ENCODE measurements at regions not wholly inside any gene's neighbourhood (a gene's known extent, or its start where the extent isn't known, plus 50 kb on each side); places are given as distances from the start of the nearest gene placed in this dataset.

- no peaks in the 10 kb centered on the region for H3K79me2 ChIP-seq (ENCODE audit: low read depth)
- H3K4me1 Mint-ChIP-seq, result no peaks in the 10 kb centered on the region
- peaks cover 29% of the 10 kb centered on the region for H3K9me3 Mint-ChIP-seq
- no peak overlapping the region for H3K27ac ChIP-seq
- no peak overlapping the region for H3K4me2 ChIP-seq
- H3K4me3 ChIP-seq, result no peak overlapping the region
- H3F3A ChIP-seq (ENCODE audit: low read depth), result no peaks in the 10 kb centered on the region
- no peaks in the 10 kb centered on the region for H4K20me1 ChIP-seq (ENCODE audit: low read depth)
- no peaks in the 10 kb centered on the region for H3K9me3 ChIP-seq (ENCODE audit: low read depth)
- H3K9ac ChIP-seq, result no peak overlapping the region
- TF ChIP-seq EZH2phosphoT487 (IDR thresholded peaks at IDR 0.05), result no peak
- TF ChIP-seq CTCF (IDR thresholded peaks at IDR 0.05), result no peak
- no peak for TF ChIP-seq EZH2 (IDR thresholded peaks at IDR 0.05)
- H3K36me3 ChIP-seq, result no peaks in the 10 kb centered on the region
- H2AFZ ChIP-seq (replicated peaks), result no peak overlapping the region
- H3K36me3 Mint-ChIP-seq, result no peaks in the 10 kb centered on the region
- no peak overlapping the region for H3K27ac Mint-ChIP-seq
- DNase-seq (ENCODE audit: low spot score), result no peak
- H3K27me3 Mint-ChIP-seq (ENCODE audit: insufficient read depth, low read depth), result peaks cover 2% of the 10 kb centered on the region
- no peaks in the 10 kb centered on the region for H3K4me1 ChIP-seq
- no peak overlapping the region for H3K4me3 Mint-ChIP-seq
- H3K27me3 ChIP-seq, result no peaks in the 10 kb centered on the region
Measured at GRCh38 chr13:72448082-72448481, 279.3 kb downstream of the MZT1 start.

GRCh38 chr13:72444999-72445398 lies 282.4 kb downstream of the MZT1 start:
- Histone ChIP-seq H2AFZ (replicated peaks) (no peak overlapping the region), H3K27me3 (no peaks in the 10 kb centered on the region), H3K79me2 (ENCODE audit: low read depth) (no peaks in the 10 kb centered on the region), H4K20me1 (ENCODE audit: low read depth) (no peaks in the 10 kb centered on the region), H3K9ac (no peak overlapping the region), H3K27ac (no peak overlapping the region), H3K4me2 (no peak overlapping the region), H3F3A (ENCODE audit: low read depth) (no peaks in the 10 kb centered on the region), H3K4me1 (no peaks in the 10 kb centered on the region), H3K9me3 (ENCODE audit: low read depth) (no peaks in the 10 kb centered on the region), H3K36me3 (no peaks in the 10 kb centered on the region), H3K4me3 (no peak overlapping the region)
- no peak overlapping the region for H3K4me3 Mint-ChIP-seq
- peaks cover 2% of the 10 kb centered on the region for H3K27me3 Mint-ChIP-seq (ENCODE audit: insufficient read depth, low read depth)
- peaks cover 25% of the 10 kb centered on the region for H3K9me3 Mint-ChIP-seq
- no peak overlapping the region for H3K27ac Mint-ChIP-seq
- H3K4me1 Mint-ChIP-seq, result no peaks in the 10 kb centered on the region
- DNase-seq (ENCODE audit: low spot score), result no peak
- TF ChIP-seq EZH2 (IDR thresholded peaks at IDR 0.05), result no peak
- TF ChIP-seq EZH2phosphoT487 (IDR thresholded peaks at IDR 0.05), result no peak
- TF ChIP-seq CTCF (IDR thresholded peaks at IDR 0.05), result no peak
- no peaks in the 10 kb centered on the region for H3K36me3 Mint-ChIP-seq

- H3K9ac ChIP-seq, result no peak overlapping the region
- H3K4me2 ChIP-seq, result no peak overlapping the region
- H3K27ac ChIP-seq, result no peak overlapping the region
- no peaks in the 10 kb centered on the region for H3K36me3 ChIP-seq
- DNase-seq (ENCODE audit: low spot score), result no peak
- no peaks in the 10 kb centered on the region for H3K4me1 ChIP-seq
- no peak overlapping the region for H3K4me3 ChIP-seq
- Mint-ChIP-seq H3K4me1 (no peaks in the 10 kb centered on the region), H3K27ac (no peak overlapping the region), H3K36me3 (no peaks in the 10 kb centered on the region), H3K27me3 (ENCODE audit: insufficient read depth, low read depth) (no peaks in the 10 kb centered on the region), H3K4me3 (no peak overlapping the region), H3K9me3 (no peaks in the 10 kb centered on the region)
- TF ChIP-seq EZH2 (IDR thresholded peaks at IDR 0.05) (no peak), CTCF (IDR thresholded peaks at IDR 0.05) (no peak), EZH2phosphoT487 (IDR thresholded peaks at IDR 0.05) (no peak)
- H4K20me1 ChIP-seq (ENCODE audit: low read depth), result no peaks in the 10 kb centered on the region
- H3K79me2 ChIP-seq (ENCODE audit: low read depth), result no peaks in the 10 kb centered on the region
- no peaks in the 10 kb centered on the region for H3F3A ChIP-seq (ENCODE audit: low read depth)
- no peaks in the 10 kb centered on the region for H3K27me3 ChIP-seq
- no peak overlapping the region for H2AFZ ChIP-seq (replicated peaks)
- H3K9me3 ChIP-seq (ENCODE audit: low read depth), result no peaks in the 10 kb centered on the region
Measured at GRCh38 chr13:72437458-72437857, 290.0 kb downstream of the MZT1 start.

GRCh38 chr13:72435251-72435650 lies 292.2 kb downstream of the MZT1 start:
- Histone ChIP-seq H3K4me1 (no peaks in the 10 kb centered on the region), H3K36me3 (no peaks in the 10 kb centered on the region), H3K27ac (no peak overlapping the region), H3K79me2 (ENCODE audit: low read depth) (no peaks in the 10 kb centered on the region), H3K4me3 (no peak overlapping the region), H3K9ac (no peak overlapping the region), H4K20me1 (ENCODE audit: low read depth) (no peaks in the 10 kb centered on the region), H3F3A (ENCODE audit: low read depth) (no peaks in the 10 kb centered on the region), H2AFZ (replicated peaks) (no peak overlapping the region), H3K27me3 (no peaks in the 10 kb centered on the region), H3K4me2 (no peak overlapping the region), H3K9me3 (ENCODE audit: low read depth) (no peaks in the 10 kb centered on the region)
- H3K4me3 Mint-ChIP-seq, result no peak overlapping the region
- H3K36me3 Mint-ChIP-seq, result no peaks in the 10 kb centered on the region
- no peaks in the 10 kb centered on the region for H3K9me3 Mint-ChIP-seq
- TF ChIP-seq CTCF (IDR thresholded peaks at IDR 0.05) (no peak), EZH2phosphoT487 (IDR thresholded peaks at IDR 0.05) (no peak), EZH2 (IDR thresholded peaks at IDR 0.05) (no peak)
- DNase-seq (ENCODE audit: low spot score), result no peak
- H3K27ac Mint-ChIP-seq, result no peak overlapping the region
- no peaks in the 10 kb centered on the region for H3K27me3 Mint-ChIP-seq (ENCODE audit: insufficient read depth, low read depth)
- no peaks in the 10 kb centered on the region for H3K4me1 Mint-ChIP-seq
